Kidney epithelial cell (primary cell): ENCODE measurements at regions not wholly inside any gene's neighbourhood (a gene's known extent, or its start where the extent isn't known, plus 50 kb on each side); places are given as distances from the start of the nearest gene placed in this dataset.

Experiments used
- DNase-seq: peaks from one replicate; pipeline ENCODE4 v3.0.0-alpha.2; 2010; ENCODE audit warnings: low read depth
- H3K27me3 ChIP-seq: 2 replicates; pipeline ENCODE4 v1.6.0; 2011; ENCODE audit warnings: low read length; ENCODE audit not compliant: control insufficient read depth, insufficient read depth
- H3K36me3 ChIP-seq: 2 replicates; pipeline ENCODE4 v1.5.1; 2011; ENCODE audit warnings: low read length; ENCODE audit not compliant: control insufficient read depth, insufficient read depth
- H3K4me3 ChIP-seq: 2 replicates; pipeline ENCODE4 v1.5.1; 2011; ENCODE audit warnings: low read depth, mild to moderate bottlenecking, control low read depth, low read length
- CTCF ChIP-seq: IDR thresholded peaks from 2 replicates; pipeline ENCODE4 v1.5.1; 2011; ENCODE audit warnings: mild to moderate bottlenecking, moderate library complexity, low read length, control low read depth, inconsistent platforms; ENCODE audit not compliant: insufficient read depth, poor library complexity, severe bottlenecking

GRCh38 chr7:8809320-8809719, 375.9 kb downstream of the NXPH1 start:
- Histone ChIP-seq H3K27me3 (no peaks in the 10 kb centered on the region), H3K4me3 (no peak overlapping the region), H3K36me3 (no peaks in the 10 kb centered on the region)
- DNase-seq, result no peak
- no peak for TF ChIP-seq CTCF

- TF ChIP-seq CTCF, result no peak
- no peak for DNase-seq
- Histone ChIP-seq H3K36me3 (no peaks in the 10 kb centered on the region), H3K4me3 (no peak overlapping the region), H3K27me3 (no peaks in the 10 kb centered on the region)
Observed at GRCh38 chr7:8817448-8818036, 384.1 kb downstream of the NXPH1 start.

DNA sequence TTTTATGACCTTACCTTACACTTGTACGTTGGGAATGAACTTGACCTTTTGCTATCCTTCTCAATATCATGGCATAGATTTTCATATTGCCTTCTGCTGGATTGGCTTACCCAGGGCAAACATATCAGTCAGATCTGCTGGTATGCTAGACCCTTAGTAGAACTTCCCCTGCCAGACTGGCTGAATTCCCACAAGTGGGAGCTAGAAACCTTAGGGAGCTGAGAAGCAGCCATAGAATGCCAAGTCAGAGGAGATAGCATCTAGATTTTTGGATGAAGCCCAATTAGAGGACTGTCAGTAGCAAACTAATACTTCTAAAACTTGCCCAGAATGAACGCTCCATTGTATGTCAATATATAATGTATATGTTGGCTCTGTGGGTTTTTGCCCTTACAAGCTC, 385.0 kb downstream of the NXPH1 start:
- no peak for DNase-seq
- H3K27me3 ChIP-seq, result no peaks in the 10 kb centered on the region
- no peak for TF ChIP-seq CTCF
- H3K4me3 ChIP-seq, result no peak overlapping the region
- H3K36me3 ChIP-seq, result no peaks in the 10 kb centered on the region

- H3K4me3 ChIP-seq, result no peak overlapping the region
- no peak for DNase-seq
- H3K36me3 ChIP-seq, result no peaks in the 10 kb centered on the region
- no peak for TF ChIP-seq CTCF
- H3K27me3 ChIP-seq, result no peaks in the 10 kb centered on the region
Observed at GRCh38 chr7:8822595-8822994, 389.2 kb downstream of the NXPH1 start.

DNA sequence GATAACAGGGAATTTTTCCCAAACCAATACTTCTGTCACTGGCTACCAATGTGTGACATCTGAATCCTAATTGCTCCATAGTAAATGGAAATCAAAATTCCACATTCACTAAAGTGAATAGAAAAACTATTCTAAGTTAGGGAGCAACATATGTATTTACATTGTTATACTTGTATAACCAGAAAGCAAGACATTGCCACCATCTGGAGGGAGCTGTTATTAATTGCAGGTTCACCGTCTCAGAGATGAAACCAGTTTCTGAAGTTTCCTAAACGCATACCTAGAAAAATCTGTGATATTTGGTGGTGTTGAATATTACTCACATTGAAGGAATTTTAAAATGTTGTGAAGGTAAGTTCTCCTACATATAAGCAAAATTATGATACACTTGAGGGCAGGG, 390.1 kb downstream of the NXPH1 start:
- Histone ChIP-seq H3K4me3 (no peak overlapping the region), H3K36me3 (no peaks in the 10 kb centered on the region), H3K27me3 (no peaks in the 10 kb centered on the region)
- DNase-seq, result no peak
- no peak for TF ChIP-seq CTCF

- DNase-seq, result no peak
Observed at GRCh38 chr7:8827329-8827728, 393.9 kb downstream of the NXPH1 start.

More at GRCh38 chr7:8827329-8827728, 393.9 kb downstream of the NXPH1 start:
- TF ChIP-seq CTCF, result no peak
- Histone ChIP-seq H3K36me3 (no peaks in the 10 kb centered on the region), H3K27me3 (no peaks in the 10 kb centered on the region), H3K4me3 (no peak overlapping the region)
